Neural cell (in vitro differentiated cells): ENCODE measurements at regions not wholly inside any gene's neighbourhood (a gene's known extent, or its start where the extent isn't known, plus 50 kb on each side); places are given as distances from the start of the nearest gene placed in this dataset.
"Not testable (repeated sequence)": the region's sequence is repeated elsewhere in the genome, so short reads cannot be mapped to it uniquely, and the experiment has no call there.

Experiments used
- H2AFZ ChIP-seq: fragments of 200-600, 300-800 bp; sonication (generic), shearing (Covaris generic); 2 replicates; pipeline ENCODE4 v1.6.0; 2014; ENCODE audit warnings: low read depth, mild to moderate bottlenecking, antibody characterized with exemption, low read length, moderate library complexity
- H3F3A ChIP-seq: fragments of 200-600 bp; shearing (Covaris generic); 2 replicates; pipeline ENCODE4 v1.6.1; 2016; ENCODE audit warnings: mild to moderate bottlenecking, moderate library complexity, mixed read lengths, antibody characterized with exemption, low read length; ENCODE audit not compliant: insufficient read depth, poor library complexity, severe bottlenecking
- H3K27ac ChIP-seq: fragments of 200-600, 300-800 bp; sonication (generic), shearing (Covaris generic); 2 replicates; pipeline ENCODE4 v1.5.1; 2014; ENCODE audit warnings: mild to moderate bottlenecking, low read length, moderate library complexity
- H3K27me3 ChIP-seq: fragments of 300-800, 200-600 bp; sonication (generic), shearing (Covaris generic); 2 replicates; pipeline ENCODE4 v1.6.0; 2014; ENCODE audit warnings: mild to moderate bottlenecking, low read depth, low read length, moderate library complexity; ENCODE audit not compliant: insufficient read depth
- H3K36me3 ChIP-seq: fragments of 300-800, 200-600 bp; sonication (generic), shearing (Covaris generic); 2 replicates; pipeline ENCODE4 v1.5.1; 2014; ENCODE audit warnings: mild to moderate bottlenecking, antibody characterized with exemption, low read length, moderate library complexity; ENCODE audit not compliant: insufficient read depth
- H3K4me2 ChIP-seq: fragments of 300-800, 200-600 bp; sonication (generic), shearing (Covaris generic); 2 replicates; pipeline ENCODE4 v1.6.0; 2014; ENCODE audit warnings: mild to moderate bottlenecking, low read length
- H3K4me3 ChIP-seq: fragments of 300-800, 200-600 bp; sonication (generic), shearing (Covaris generic); 2 replicates; pipeline ENCODE4 v1.5.1; 2014; ENCODE audit warnings: mild to moderate bottlenecking, low read length, moderate library complexity
- H3K79me2 ChIP-seq: fragments of 200-600 bp; shearing (Covaris generic); replicated peaks from 2 replicates; pipeline ENCODE4 v1.6.0; 2014; ENCODE audit warnings: mild to moderate bottlenecking, low read length, moderate library complexity; ENCODE audit not compliant: insufficient read depth
- H3K9ac ChIP-seq: fragments of 300-800, 200-600 bp; sonication (generic), shearing (Covaris generic); 2 replicates; pipeline ENCODE4 v1.6.1; 2016; ENCODE audit warnings: mild to moderate bottlenecking, low read length, mixed read lengths
- H3K9me2 ChIP-seq: fragments of 200-600 bp; shearing (Covaris generic); 2 replicates; pipeline ENCODE4 v1.6.1; 2016; ENCODE audit warnings: mild to moderate bottlenecking, low read length, mixed read lengths; ENCODE audit not compliant: insufficient read depth
- H3K9me3 ChIP-seq: fragments of 200-600, 300-800 bp; sonication (generic), shearing (Covaris generic); 2 replicates; pipeline ENCODE4 v1.6.1; 2016; ENCODE audit warnings: mild to moderate bottlenecking, mixed run types, low read length, moderate library complexity, mixed read lengths
- H4K20me1 ChIP-seq: fragments of 200-600 bp; shearing (Covaris generic); 2 replicates; pipeline ENCODE4 v1.6.1; 2016; ENCODE audit warnings: mild to moderate bottlenecking, mixed run types; ENCODE audit not compliant: insufficient read depth
- CTCF ChIP-seq: fragments of 450-650 bp; IDR thresholded peaks from 2 replicates; pipeline ENCODE4 v1.5.1; 2014; ENCODE audit warnings: antibody characterized with exemption, mild to moderate bottlenecking, moderate library complexity; ENCODE audit not compliant: poor library complexity, severe bottlenecking
- EZH2 ChIP-seq: fragments of 200-600, 300-800 bp; shearing (Covaris generic), sonication (generic); IDR thresholded peaks from 2 replicates; pipeline ENCODE4 v1.6.1; 2014; ENCODE audit warnings: antibody characterized with exemption, low read length, borderline replicate concordance, mild to moderate bottlenecking; ENCODE audit not compliant: insufficient read depth, poor library complexity, severe bottlenecking
- MXI1 ChIP-seq: fragments of 450-650 bp; conservative IDR thresholded peaks from 2 replicates; pipeline ENCODE4 v1.6.1; 2014; ENCODE audit warnings: antibody characterized with exemption, mild to moderate bottlenecking; ENCODE audit not compliant: poor library complexity, severe bottlenecking
- POLR2AphosphoS5 ChIP-seq: IDR thresholded peaks from 2 replicates; pipeline ENCODE4 v1.6.1; 2012
- RAD21 ChIP-seq: fragments of 450-650 bp; conservative IDR thresholded peaks from 2 replicates; pipeline ENCODE4 v1.6.1; 2014; ENCODE audit warnings: antibody characterized with exemption, mild to moderate bottlenecking, moderate library complexity
- REST ChIP-seq: IDR thresholded peaks from 2 replicates; pipeline ENCODE4 v1.6.1; 2012; ENCODE audit warnings: borderline replicate concordance
- SMC3 ChIP-seq: fragments of 450-650 bp; conservative IDR thresholded peaks from 2 replicates; pipeline ENCODE4 v1.6.1; 2014; ENCODE audit warnings: antibody characterized with exemption, mild to moderate bottlenecking, moderate library complexity; ENCODE audit not compliant: poor library complexity
- TAF1 ChIP-seq: IDR thresholded peaks from 2 replicates; pipeline ENCODE4 v1.6.1; 2012; ENCODE audit warnings: low read depth

- Histone ChIP-seq H3K9me3 (no peaks in the 10 kb centered on the region), H2AFZ (no peak overlapping the region), H3K27me3 (no peaks in the 10 kb centered on the region)
Measured at GRCh38 chr9:107768224-107768623, 278.7 kb upstream of the KLF4 start.

GRCh38 chr9:107767711-107768110 is 278.1 kb upstream of the KLF4 start:
- H3K4me2 ChIP-seq, result no peak overlapping the region
- H4K20me1 ChIP-seq, result no peaks in the 10 kb centered on the region
- H3K27me3 ChIP-seq, result no peaks in the 10 kb centered on the region
- H3K9me3 ChIP-seq, result no peaks in the 10 kb centered on the region
- H3K79me2 ChIP-seq, result no peaks in the 10 kb centered on the region
- H2AFZ ChIP-seq, result no peak overlapping the region
- no peak overlapping the region for H3K27ac ChIP-seq
- no peak overlapping the region for H3K4me3 ChIP-seq
- TF ChIP-seq SMC3 (no peak), EZH2 (no peak), CTCF (no peak), POLR2AphosphoS5 (no peak), REST (no peak), TAF1 (no peak), RAD21 (no peak), MXI1 (no peak)
- no peaks in the 10 kb centered on the region for H3F3A ChIP-seq
- no peak overlapping the region for H3K9ac ChIP-seq
- H3K9me2 ChIP-seq, result no peaks in the 10 kb centered on the region
- H3K36me3 ChIP-seq, result no peaks in the 10 kb centered on the region

More at GRCh38 chr9:107768224-107768623, 278.7 kb upstream of the KLF4 start:
- H4K20me1 ChIP-seq, result no peaks in the 10 kb centered on the region
- no peaks in the 10 kb centered on the region for H3F3A ChIP-seq
- no peaks in the 10 kb centered on the region for H3K9me2 ChIP-seq
- H3K9ac ChIP-seq, result no peak overlapping the region
- H3K79me2 ChIP-seq, result no peaks in the 10 kb centered on the region
- no peak overlapping the region for H3K27ac ChIP-seq
- H3K4me3 ChIP-seq, result no peak overlapping the region
- no peak overlapping the region for H3K4me2 ChIP-seq
- no peaks in the 10 kb centered on the region for H3K36me3 ChIP-seq
- TF ChIP-seq REST, result no peak
- no peak for TF ChIP-seq RAD21
- no peak for TF ChIP-seq EZH2
- TF ChIP-seq MXI1, result no peak

GRCh38 chr9:107763469-107763868 is 273.9 kb upstream of the KLF4 start:
- H2AFZ ChIP-seq, H3K9ac ChIP-seq, H3K9me2 ChIP-seq, H3K9me3 ChIP-seq, H3K27me3 ChIP-seq, H3K79me2 ChIP-seq, H3F3A ChIP-seq, H3K36me3 ChIP-seq, H3K27ac ChIP-seq, H3K4me2 ChIP-seq, H3K4me3 ChIP-seq, H4K20me1 ChIP-seq: not testable (repeated sequence)
